NCI-H2227 (cell line): ENCODE measurements at regions not wholly inside any gene's neighbourhood (a gene's known extent, or its start where the extent isn't known, plus 50 kb on each side); places are given as distances from the start of the nearest gene placed in this dataset.

ENCODE experiments used
- DNase-seq: peaks from one replicate; lab custom pipeline; 2025; ENCODE audit not compliant: unreplicated experiment; lab: John Stamatoyannopoulos, UW

GRCh38 chr12:115657081-115658013, 620.1 kb downstream of the MED13L start:
- no peak for DNase-seq

- DNase-seq = no peak
Measured at GRCh38 chr12:115650026-115650425, 627.5 kb downstream of the MED13L start.

GRCh38 chr12:115648463-115648862, 629.0 kb downstream of the MED13L start:
- no peak for DNase-seq

GRCh38 chr12:115646210-115646609, 631.3 kb downstream of the MED13L start:
- no peak for DNase-seq

GRCh38 chr12:115640929-115641328, 636.6 kb downstream of the MED13L start:
- no peak for DNase-seq

- no peak for DNase-seq
Measured at GRCh38 chr12:115639648-115640012, 637.9 kb downstream of the MED13L start.

GRCh38 chr12:115638733-115639647, 638.5 kb downstream of the MED13L start:
- DNase-seq = peak; percentile 31

- peak; percentile 58 for DNase-seq
Measured at GRCh38 chr12:115636546-115636945, 640.9 kb downstream of the MED13L start.

- no peak for DNase-seq
Measured at GRCh38 chr12:115632308-115632707, 645.2 kb downstream of the MED13L start.

GRCh38 chr12:115630136-115630535, 647.4 kb downstream of the MED13L start:
- DNase-seq = no peak

- DNase-seq = no peak
Measured at GRCh38 chr12:115626210-115626609, 651.3 kb downstream of the MED13L start.

GRCh38 chr12:115623764-115624334, 653.6 kb downstream of the MED13L start:
- peak; percentile 39 for DNase-seq

- no peak for DNase-seq
Measured at GRCh38 chr12:115623275-115623674, 654.2 kb downstream of the MED13L start.

- no peak for DNase-seq
Measured at GRCh38 chr12:115620816-115621215, 656.7 kb downstream of the MED13L start.

GRCh38 chr12:115619889-115620288, 657.6 kb downstream of the MED13L start:
- DNase-seq = no peak

- DNase-seq = no peak
Measured at GRCh38 chr12:115619061-115619460, 658.4 kb downstream of the MED13L start.

- no peak for DNase-seq
Measured at GRCh38 chr12:115618105-115618504, 659.4 kb downstream of the MED13L start.

- DNase-seq = no peak
Measured at GRCh38 chr12:115617391-115617790, 660.1 kb downstream of the MED13L start.

GRCh38 chr12:115611477-115611876, 666.0 kb downstream of the MED13L start:
- no peak for DNase-seq

- no peak for DNase-seq
Measured at GRCh38 chr12:115609347-115609746, 668.1 kb downstream of the MED13L start.

- no peak for DNase-seq
Measured at GRCh38 chr12:115606040-115606439, 671.5 kb downstream of the MED13L start.
